ENCODE measurements at regions not wholly inside any gene's neighbourhood (a gene's known extent, or its start where the extent isn't known, plus 50 kb on each side); places are given as distances from the start of the nearest gene placed in this dataset.
"Not testable (repeated sequence)": the region's sequence is repeated elsewhere in the genome, so short reads cannot be mapped to it uniquely, and the experiment has no call there.

DNA sequence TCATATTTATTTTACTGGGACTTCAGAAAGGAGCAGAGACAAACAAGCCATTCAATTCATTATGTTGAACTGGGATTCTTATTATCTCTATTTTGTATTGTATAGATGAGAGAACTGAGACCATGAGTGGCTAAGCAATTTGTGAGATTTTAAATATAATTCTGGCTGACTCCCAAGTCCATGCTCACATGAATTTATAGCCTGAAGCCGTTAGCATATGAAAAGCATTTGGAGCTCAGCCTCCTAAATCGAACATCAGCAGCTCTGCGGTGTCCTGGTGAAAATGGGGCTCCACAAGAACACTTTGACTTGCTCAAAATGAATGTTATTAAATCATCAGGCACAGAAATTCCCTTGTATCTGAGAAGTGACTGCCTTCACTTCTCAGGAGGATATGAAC is 96.8 kb upstream of the DPT start:
- DNase-seq (ENCODE audit: low read depth, low spot score): no peak

DNA sequence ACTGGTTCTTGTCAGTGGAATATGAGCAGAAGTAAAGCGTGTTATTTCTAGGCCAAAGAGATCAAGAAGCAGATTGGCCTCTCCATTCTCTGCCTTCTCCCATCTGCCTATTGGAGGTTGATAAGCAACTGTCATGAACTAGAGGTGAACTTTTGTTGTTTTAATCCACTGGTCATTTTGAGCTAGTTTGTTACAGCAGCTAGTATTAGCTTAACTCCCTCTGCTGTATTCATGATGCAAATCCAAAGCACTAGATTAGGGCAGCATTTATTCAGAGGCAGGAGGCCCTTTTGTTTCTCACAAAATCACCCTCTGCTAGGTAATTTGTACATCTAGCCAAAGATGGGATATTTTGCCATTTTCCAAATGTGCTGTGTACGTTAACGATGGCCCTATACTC is 97.3 kb upstream of the DPT start:
- no peak for DNase-seq (ENCODE audit: low read depth, low spot score)

DNA sequence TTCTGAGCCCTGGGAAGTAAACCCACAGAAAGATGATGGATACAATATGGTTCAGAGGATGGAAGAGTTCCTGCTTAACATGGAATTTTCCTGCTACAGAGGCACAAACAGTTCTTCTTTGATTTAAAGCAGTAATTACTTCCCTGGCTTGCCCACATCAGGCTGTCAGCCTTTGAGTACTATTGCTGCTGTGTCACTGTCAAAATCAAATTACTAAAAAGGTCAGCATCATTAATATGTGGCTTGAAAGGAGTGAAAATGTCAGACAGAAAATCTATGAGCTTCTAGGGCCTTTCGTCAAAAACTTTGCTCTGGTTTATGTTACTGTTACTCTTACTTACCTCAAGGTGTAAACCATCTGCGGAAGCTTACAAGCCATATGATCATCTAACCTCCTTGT is 98.6 kb upstream of the DPT start:
- DNase-seq (ENCODE audit: low read depth, low spot score): no peak

DNA sequence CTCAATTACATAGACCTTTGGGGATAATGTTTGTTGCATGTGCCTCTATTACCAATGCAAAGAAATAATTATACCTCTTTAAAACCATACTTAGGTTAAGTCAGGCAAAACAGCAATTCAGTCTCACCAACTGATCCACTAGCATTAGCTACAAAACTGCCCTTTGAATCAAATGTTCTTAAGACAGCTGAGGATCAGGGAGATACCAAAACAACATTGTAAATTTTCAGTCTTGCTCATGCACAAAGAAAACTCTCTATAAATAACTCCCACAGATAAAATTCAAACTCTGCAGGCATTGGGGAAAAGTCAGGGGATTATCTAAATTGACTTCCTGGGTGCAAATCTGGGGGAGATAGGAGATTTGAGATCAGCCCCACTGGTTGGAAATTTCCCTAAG is 100.9 kb upstream of the DPT start:
- no peak for DNase-seq (ENCODE audit: low read depth, low spot score)

DNA sequence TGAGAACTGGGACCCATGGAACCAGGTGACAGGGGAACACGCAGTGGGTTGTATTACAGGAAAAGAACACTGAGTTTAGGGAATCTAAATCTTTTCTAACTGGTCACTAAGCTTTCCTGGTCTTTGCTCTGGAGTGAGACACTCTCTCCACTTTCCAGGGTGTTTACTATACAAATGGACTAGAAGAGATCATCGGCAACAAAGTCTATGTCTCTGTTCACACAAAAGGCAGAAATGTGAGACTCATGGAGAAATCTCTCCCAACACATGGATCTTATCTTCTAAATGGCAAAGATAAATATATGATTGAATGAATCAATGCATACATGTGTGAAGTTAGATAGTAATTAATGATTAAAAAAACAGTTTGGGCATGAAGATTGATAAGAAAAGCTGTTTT is 101.6 kb upstream of the DPT start:
- DNase-seq (ENCODE audit: low read depth, low spot score): no peak

DNA sequence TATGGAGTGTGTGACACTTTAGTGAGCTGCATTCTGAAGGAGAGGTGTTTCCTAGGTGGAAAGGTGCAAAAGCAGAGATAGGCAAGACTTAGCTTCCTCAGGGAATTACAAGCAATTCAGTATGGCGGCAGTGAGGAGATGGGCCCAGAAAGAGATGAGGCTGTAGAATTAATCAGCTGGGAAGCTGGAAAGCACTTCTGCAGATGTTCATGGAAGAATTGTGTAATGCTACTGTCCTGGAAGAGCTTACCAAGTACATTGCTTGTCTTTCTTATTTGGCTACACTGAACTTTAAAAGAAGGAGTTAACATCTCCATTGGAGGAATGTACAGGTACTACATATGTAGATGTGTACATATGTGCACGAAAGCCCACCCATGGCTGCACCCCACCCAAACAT is 103.7 kb upstream of the DPT start:
- DNase-seq (ENCODE audit: low read depth, low spot score): no peak

DNA sequence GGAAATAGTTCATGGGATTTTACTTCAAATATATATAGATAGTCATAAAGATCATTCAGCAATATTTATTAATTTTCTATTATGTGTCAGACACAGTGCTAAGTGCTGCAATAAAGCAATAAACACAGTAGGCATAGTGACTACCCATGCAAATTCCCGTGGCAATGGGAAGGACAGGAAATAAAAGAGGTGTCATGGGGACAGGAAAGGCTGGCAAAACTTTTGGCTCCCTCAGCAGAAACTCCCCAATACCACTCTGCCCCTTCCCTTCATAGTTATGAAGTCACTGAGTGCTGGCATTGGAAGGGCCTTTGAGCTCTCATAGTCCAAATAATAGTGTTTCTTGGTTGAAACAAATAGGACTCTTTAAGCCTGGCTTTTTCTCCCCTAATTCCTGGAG is 104.4 kb upstream of the DPT start:
- no peak for DNase-seq (ENCODE audit: low read depth, low spot score)

DNA sequence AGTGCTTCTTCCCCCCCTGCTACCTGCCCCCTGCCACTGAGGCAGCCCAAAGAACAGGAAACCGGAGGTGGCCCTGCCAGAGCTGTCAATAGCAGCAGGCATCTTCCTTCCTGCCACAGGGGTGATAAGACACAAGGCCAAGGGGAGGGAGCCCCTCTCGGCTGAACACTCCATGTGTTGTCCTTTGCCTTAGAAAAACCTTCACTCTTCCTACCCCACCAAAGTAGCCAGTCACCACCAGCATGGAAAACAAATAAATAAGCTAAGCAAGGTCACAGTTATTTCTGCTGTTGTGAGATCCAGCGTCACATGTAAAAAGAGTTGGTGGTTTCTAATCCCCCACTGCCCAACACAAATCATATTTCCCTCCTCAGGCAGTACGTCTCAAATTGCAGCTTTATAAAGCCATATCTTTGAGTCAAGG is 104.8 kb upstream of the DPT start:
- no peak for DNase-seq (ENCODE audit: low read depth, low spot score)

DNA sequence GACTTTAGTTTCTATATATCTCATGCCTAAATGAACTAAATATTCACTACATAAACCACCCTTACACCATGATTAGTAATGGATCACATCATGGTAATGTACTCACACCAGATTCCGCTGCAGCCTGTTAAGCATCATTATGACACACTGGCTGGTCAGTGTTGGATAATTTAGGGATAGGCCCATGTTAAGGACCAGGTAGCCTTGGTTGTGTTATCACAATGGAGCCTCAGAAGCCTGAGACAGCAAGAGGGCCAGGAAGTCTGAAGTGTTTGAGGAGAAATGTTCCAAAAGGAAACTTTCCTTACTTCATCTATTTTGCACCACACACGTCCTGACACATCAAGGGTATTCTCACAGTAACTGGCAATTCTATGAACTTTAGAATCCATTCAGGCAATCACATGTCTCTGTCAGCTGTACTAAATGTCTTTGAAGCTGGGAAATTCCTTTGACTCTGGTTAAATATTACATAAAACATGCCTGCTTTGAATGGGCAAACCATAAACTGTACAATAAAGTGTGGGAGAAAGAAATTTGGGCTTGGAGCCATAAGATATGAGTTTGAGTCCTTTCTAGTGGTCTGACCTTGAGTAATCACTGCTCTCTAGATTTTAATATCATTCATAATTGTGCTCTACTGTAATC is 105.3 kb upstream of the DPT start:
- DNase-seq (ENCODE audit: low read depth, low spot score): no peak

DNA sequence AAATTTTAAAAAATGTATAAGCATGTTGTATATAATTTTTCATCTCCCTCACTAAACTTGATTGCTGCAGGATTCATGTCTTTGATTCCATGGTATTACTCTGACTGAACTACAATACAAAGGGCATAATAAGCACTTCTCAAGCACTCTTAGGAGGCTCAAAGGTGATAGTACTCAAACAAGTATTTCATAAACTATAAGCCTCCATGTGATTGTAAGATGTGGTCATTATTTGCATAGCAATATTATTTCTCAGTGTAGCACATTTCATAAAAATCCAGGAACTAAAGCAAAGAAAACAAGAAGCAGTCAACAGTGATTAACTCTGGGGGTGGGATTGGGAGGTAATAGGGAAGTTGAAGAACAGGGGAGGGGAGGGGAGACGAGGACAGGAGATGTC is 106.2 kb upstream of the DPT start:
- DNase-seq (ENCODE audit: low read depth, low spot score): no peak

DNA sequence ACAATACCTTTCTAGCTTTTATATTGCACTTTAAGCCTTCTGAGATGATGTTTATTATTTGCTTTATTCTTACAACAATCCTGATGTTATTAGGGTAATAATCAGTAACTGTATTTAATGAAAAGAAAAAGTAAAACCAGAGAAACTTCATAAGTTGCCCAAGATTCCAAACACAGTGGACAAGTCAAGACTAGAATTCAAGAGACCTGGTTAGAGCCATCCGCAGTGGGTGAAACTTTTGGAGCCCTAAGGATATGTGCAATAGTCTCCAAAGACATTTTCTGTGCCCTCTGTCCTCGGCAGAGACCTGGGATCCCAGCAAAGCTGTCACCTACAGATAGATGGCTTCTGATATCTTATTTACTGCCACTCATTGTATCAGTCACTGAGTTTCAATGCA is 106.8 kb upstream of the DPT start:
- DNase-seq (ENCODE audit: low read depth, low spot score): no peak

DNA sequence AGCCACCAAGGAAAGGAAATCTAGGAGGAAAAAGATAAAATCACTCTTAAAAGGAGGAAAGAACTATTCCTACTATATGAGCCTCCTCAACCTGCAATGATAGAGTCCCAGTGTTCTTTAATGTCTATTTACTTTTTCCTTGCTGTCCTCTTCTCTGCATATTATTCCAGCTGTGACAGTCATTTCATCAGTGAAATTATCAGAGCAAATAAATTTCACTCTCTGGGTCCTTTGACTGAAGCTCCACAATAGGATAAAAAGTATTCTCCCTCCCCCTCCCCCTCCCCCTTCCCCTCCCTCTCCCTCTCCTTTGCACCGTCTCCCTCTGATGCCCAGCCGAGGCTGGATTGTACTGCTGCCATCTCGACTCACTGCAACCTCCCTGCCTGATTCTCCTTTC is 107.5 kb upstream of the DPT start:
- DNase-seq (ENCODE audit: low read depth, low spot score): no peak

DNA sequence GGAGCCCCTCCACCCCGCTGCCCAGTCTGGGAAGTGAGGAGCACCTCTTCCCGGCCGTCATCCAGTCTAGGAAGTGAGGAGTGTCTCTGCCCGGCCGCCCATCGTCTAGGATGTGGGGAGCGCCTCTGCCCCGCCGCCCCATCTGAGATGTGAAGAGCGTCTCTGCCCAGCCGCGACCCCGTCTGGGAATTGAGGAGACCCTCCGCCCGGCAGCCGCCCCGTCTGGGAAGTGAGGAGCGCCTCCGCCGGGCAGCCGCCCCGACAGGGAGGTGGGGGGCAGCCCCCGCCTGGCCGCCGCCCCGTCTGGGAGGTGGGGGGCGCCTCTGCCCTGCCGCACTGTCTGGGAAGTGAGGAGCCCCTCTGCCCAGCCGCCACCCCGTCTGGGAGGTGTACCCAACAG is 108.2 kb upstream of the DPT start:
- DNase-seq (ENCODE audit: low read depth, low spot score): not testable (repeated sequence)

DNA sequence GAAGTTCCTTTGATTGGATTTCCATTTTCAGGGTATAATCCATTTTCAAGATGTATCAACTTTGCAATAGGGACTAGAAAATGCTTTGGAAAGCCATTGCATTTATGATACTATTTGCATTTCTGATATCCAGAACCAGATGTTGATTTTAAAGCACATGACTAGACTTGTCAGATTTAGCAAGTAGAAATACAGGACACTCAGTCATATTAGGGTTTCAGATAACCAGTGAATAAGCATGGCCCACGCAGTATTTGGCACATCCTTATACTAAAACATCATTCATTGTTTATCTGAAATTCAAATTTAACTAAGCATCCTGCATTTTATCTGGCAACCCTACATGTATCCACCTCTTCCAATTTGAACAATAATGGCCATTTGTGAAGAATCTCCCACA is 113.3 kb upstream of the DPT start:
- DNase-seq (ENCODE audit: low read depth, low spot score): no peak

DNA sequence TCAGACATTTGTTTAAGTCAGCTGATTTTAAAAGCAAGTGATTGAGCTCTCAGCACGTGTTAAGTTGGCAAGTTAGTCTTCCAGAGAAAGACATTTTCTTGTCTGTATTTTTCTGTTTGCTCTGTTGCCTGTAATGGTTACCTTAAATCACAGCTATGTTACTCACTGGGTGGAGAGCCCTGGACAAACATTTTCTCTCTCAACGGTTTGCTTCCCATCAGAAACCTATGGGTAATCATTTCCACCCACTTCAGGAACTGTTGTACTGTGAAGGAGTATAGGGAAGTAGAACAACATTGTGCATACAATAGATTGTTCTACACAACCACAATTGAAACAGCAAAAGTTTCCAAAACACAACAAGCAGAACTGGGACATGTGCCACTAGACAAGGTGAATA is 113.9 kb upstream of the DPT start:
- DNase-seq (ENCODE audit: low read depth, low spot score): no peak

DNA sequence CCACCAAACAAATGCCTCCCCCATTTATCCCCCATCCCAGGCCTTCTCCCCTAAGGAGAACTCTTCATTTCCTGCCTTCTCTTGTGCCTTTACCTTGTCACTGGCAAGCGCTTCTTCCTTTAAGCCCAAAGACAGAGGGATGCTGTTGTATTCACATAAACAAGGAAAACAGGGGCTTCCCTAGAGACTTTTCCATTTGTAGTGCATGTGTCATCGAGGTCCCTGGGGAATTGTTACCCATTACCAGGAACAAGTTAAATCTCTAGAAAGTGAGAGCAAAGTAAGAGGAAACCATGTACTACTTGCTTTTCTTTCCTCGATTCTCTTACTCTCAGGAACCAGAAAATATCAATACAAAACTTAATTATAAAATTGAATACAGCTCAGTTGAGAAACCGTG is 114.4 kb upstream of the DPT start:
- no peak for DNase-seq (ENCODE audit: low read depth, low spot score)

DNA sequence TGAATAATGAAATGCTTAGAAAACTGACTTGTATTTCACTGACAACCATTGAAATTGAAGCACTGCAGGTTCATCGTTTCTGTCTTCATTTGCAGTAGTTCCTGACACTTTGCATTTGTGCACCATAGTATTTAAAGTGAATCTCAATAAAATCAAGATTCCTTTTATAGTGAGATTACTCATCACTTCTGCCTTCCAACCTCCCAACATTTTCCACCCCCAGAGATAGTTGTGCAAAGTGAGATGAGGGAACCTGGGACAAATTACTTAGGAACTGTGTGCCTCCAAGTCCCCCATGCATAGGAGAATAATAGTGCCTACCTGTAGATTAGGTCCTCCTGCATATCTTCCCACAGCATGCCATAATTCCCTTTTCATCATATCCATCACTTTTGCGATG is 114.9 kb upstream of the DPT start:
- DNase-seq (ENCODE audit: low read depth, low spot score): no peak

DNA sequence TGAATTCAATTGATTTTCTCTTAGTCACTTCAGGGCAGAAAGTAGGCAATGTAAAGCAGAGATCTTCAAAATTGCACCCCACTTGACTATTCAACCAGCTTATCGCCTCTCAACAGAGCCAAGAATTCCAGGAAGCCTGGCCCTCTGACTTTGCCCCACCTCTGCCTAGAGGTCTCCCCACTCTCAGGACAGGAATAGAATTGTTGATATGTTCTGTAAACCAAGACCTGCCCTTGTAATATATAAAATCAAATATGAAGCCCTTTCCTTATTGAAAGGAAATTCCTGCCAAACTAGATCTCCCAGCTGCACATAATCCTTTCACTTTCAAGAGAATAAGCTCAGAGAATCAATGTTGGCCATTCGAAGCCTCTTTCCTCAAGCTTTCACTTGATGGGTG is 116.1 kb upstream of the DPT start:
- DNase-seq (ENCODE audit: low read depth, low spot score): no peak

DNA sequence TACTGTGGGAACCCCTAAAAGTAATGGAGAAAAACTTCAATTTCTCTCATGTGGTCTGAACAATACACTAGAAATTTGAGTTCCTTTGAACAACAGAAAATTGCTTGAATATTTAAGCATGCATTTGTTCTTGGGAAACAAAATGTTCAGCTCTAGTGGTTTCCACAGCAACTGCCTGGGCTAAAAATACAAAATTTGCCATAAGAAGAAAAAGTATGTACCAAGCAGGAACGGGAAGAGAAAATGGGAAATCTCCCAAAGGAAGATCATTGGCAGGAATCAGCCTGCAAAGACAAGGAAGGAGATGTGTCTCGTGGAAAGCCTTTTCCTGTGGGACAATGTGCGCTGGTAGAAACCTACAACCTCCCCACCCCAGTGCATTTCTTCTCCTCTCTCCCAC is 119.0 kb upstream of the DPT start:
- DNase-seq (ENCODE audit: low read depth, low spot score): no peak

DNA sequence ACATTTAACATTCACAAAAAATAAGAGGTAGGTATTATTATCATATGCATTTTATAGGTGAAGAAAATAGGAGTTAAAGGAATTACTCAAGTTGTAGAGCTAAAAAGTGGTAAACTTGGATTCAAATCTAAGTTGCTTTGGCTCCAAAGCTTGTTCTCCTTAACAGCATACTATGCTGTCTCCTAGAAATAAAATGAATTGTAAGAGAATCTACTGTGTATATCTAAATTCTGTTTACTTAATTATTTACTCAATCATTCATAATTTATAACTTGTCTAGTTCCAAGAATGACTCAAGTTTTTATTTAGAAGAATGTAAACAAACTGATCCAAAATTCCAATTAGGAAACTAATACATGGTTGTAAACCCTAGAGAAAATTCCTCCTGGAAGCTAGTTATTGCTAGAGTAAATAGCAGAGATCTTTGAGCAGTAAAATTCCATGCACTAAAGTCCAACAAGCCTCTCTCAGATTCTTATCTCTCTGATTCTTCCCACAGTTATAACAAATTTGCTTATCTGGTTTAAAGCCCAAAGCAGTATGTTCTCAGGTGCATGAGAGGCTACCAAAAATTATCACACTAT is 132.5 kb upstream of the DPT start:
- no peak for DNase-seq (ENCODE audit: low read depth, low spot score)

DNA sequence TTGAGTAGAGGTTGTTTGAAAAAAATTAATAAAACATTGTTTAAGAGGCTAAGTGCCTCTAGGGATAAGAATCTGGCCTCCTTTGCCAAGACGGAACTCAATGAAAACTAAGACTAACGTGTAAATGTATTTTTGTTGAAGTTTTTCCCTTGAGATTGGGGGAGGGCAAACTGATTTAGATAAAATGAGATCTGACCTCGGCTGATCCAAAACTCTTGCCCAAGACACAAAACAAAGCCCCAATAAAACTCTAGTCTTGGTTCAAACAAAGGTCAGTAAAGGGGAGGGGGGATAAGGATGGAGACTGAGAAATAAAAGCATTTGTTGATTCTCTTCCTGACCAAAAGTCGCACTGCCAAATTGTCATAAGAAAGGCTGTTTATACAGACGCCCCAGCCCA is 134.8 kb upstream of the DPT start:
- DNase-seq (ENCODE audit: low read depth, low spot score): no peak

DNA sequence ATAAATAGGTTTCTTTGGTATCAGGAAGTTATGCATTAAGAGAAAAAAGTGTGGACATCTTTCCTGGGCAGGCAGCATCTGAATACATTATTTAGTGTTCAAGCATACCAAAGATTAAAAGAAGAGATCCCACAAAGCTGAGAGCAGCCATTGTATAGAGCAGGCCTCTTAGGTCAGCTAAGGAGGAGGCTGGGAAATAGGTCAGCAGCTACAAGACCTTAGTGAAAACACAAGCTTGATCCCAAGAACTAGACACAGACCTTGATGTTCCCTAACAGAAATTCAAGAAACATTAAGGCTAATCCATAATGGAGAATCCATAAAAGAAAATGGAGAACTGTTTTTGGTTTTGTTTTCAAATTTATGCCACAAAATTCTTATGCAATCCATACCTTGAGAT is 135.3 kb upstream of the DPT start:
- DNase-seq (ENCODE audit: low read depth, low spot score): no peak

DNA sequence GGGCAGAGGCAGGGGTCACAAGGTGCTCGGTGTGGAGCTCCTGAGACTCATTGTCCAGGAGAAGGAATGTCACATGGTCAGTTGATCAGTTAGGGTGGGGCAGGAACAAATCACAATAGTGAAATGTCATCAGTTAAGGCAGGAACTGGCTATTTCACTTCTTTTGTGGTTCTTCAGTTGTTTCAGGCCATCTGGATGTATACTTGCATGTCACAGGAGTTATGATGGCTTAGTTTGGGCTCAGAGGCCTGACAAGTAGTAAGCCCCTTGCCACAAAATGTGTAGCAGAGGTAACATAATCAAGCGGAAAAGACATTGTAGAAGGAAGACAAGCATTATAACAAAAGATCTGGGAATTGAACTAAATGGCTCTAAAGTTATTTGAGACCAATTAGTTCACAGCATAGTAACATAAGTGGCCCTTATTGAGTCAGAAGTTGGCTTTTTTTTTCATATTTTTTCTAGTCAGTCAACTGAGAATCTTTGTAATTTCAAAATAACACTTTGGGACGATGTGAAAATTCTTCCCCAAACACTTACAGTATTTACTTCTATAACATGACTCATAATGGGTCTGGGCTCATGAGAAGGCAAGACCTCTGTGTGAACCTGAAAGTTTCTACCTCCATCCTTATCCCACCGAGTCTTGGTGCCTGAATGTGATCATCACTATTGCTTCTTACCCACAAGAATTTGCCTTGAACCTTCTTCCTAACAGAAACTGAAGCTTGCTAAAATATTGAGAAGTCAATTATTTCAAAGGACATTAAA is 137.0 kb upstream of the DPT start:
- no peak for DNase-seq (ENCODE audit: low read depth, low spot score)
